NCI-H2029 (cell line): ENCODE measurements at regions not wholly inside any gene's neighbourhood (a gene's known extent, or its start where the extent isn't known, plus 50 kb on each side); places are given as distances from the start of the nearest gene placed in this dataset.

Source experiments
- DNase-seq: peaks from one replicate; lab custom pipeline; 2025; lab: John Stamatoyannopoulos, UW

- DNase-seq = no peak
Measured at GRCh38 chr12:60138526-60138925, 542.7 kb downstream of the SLC16A7 start.

GRCh38 chr12:60144395-60144794, 548.6 kb downstream of the SLC16A7 start:
- no peak for DNase-seq

GRCh38 chr12:60148109-60148508, 552.3 kb downstream of the SLC16A7 start:
- no peak for DNase-seq

- DNase-seq = no peak
Measured at GRCh38 chr12:60148831-60149230, 553.0 kb downstream of the SLC16A7 start.

GRCh38 chr12:60152756-60153155, 556.9 kb downstream of the SLC16A7 start:
- no peak for DNase-seq

GRCh38 chr12:60159761-60160160, 563.9 kb downstream of the SLC16A7 start:
- no peak for DNase-seq

GRCh38 chr12:60162988-60163720, 567.3 kb downstream of the SLC16A7 start:
- DNase-seq = no peak

- DNase-seq = no peak
Measured at GRCh38 chr12:60165781-60166180, 570.0 kb downstream of the SLC16A7 start.

GRCh38 chr12:60168441-60168840, 572.6 kb downstream of the SLC16A7 start:
- DNase-seq = peak; percentile 5

GRCh38 chr12:60169904-60170303, 574.1 kb downstream of the SLC16A7 start:
- no peak for DNase-seq

- no peak for DNase-seq
Measured at GRCh38 chr12:60172266-60173211, 576.7 kb downstream of the SLC16A7 start.

GRCh38 chr12:60173224-60174170, 577.7 kb downstream of the SLC16A7 start:
- no peak for DNase-seq

GRCh38 chr12:60174476-60174875, 578.6 kb downstream of the SLC16A7 start:
- no peak for DNase-seq

GRCh38 chr12:60174941-60175340, 579.1 kb downstream of the SLC16A7 start:
- DNase-seq = no peak

GRCh38 chr12:60176891-60177290, 581.1 kb downstream of the SLC16A7 start:
- no peak for DNase-seq

- DNase-seq = no peak
Measured at GRCh38 chr12:60180298-60180697, 584.5 kb downstream of the SLC16A7 start.

GRCh38 chr12:60182354-60182753, 586.5 kb downstream of the SLC16A7 start:
- no peak for DNase-seq

GRCh38 chr12:60184096-60184495, 588.3 kb downstream of the SLC16A7 start:
- DNase-seq = no peak

GRCh38 chr12:60185060-60185459, 589.2 kb downstream of the SLC16A7 start:
- no peak for DNase-seq

GRCh38 chr12:60191271-60191670, 595.4 kb downstream of the SLC16A7 start:
- no peak for DNase-seq

- DNase-seq = no peak
Measured at GRCh38 chr12:60191676-60192359, 596.0 kb downstream of the SLC16A7 start.
